ENCODE measurements at regions not wholly inside any gene's neighbourhood (a gene's known extent, or its start where the extent isn't known, plus 50 kb on each side); places are given as distances from the start of the nearest gene placed in this dataset.

DNA sequence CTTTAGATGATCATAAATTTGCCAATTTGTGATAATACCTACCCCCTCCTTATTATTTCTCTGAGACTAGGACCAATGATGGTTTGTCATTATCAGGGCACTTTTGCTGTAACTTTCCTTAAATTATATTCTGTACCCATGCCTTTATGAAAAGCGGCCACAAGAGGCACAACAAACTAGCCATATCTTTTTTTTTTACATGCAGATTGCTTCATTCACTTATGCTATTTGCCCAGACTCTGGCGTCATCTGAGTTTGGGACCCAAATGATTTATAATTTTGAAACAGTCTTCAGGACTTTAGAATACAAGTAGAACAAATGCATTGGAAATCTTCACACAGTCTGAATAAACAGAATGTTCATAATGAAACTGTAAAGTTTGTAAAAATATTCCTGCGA, 408.1 kb downstream of the MAT2B start:
- H3K27me3 Mint-ChIP-seq (ENCODE audit: insufficient read depth, unreplicated experiment), result no peaks in the 10 kb centered on the region
- no peak for DNase-seq (ENCODE audit: unreplicated experiment)
- no peaks in the 10 kb centered on the region for H3K36me3 Mint-ChIP-seq (ENCODE audit: insufficient read depth, unreplicated experiment)
- H3K27ac Mint-ChIP-seq (ENCODE audit: low read depth, unreplicated experiment), result no peak overlapping the region
- no peak overlapping the region for H3K4me3 Mint-ChIP-seq (ENCODE audit: unreplicated experiment)
- BruUV-seq (replicated peaks), result no TSS peak
- no peaks in the 10 kb centered on the region for H3K9me3 Mint-ChIP-seq (ENCODE audit: unreplicated experiment)
- CTCF ChIA-PET, result interaction anchor here (0.6 to 0.7 kb wide), 5 partner anchors 15 to 483 kb away, joined by 3 read pairs; no protein-coding TSS in a partner anchor
- H3K4me1 Mint-ChIP-seq (ENCODE audit: insufficient read depth, unreplicated experiment), result peaks cover 31% of the 10 kb centered on the region
- POLR2A ChIA-PET, result interaction anchor here (1.6 kb wide), 1 partner anchor 10 kb away, joined by 4 read pairs; no protein-coding TSS in a partner anchor
- intact Hi-C loops (cut with micrococcal nuclease), result no loop called here
- TF ChIP-seq, protein P1, sequence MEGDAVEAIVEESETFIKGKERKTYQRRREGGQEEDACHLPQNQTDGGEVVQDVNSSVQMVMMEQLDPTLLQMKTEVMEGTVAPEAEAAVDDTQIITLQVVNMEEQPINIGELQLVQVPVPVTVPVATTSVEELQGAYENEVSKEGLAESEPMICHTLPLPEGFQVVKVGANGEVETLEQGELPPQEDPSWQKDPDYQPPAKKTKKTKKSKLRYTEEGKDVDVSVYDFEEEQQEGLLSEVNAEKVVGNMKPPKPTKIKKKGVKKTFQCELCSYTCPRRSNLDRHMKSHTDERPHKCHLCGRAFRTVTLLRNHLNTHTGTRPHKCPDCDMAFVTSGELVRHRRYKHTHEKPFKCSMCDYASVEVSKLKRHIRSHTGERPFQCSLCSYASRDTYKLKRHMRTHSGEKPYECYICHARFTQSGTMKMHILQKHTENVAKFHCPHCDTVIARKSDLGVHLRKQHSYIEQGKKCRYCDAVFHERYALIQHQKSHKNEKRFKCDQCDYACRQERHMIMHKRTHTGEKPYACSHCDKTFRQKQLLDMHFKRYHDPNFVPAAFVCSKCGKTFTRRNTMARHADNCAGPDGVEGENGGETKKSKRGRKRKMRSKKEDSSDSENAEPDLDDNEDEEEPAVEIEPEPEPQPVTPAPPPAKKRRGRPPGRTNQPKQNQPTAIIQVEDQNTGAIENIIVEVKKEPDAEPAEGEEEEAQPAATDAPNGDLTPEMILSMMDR (IDR thresholded peaks at IDR 0.05; ENCODE audit: unreplicated experiment), result no peak

DNA sequence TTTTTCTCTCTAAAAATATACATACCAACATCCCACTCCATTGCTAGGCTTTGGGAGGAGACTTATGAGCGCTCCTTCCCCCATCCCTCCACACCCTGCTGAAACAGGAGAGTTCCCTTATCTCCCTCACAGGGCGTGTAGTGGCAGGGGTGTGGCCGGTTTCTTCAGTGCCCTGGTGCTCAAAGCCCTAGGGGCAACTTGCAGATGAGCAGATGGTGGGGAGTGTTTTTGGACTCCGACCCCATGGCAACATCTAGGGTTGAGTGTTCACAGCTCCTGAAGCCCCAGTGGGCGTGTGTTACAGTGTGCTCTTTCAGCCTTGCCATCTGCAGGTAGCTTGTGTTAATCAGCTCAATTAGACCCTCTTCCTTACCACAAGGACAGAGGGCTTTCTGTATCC, 409.5 kb downstream of the MAT2B start:
- Mint-ChIP-seq H3K4me3 (ENCODE audit: unreplicated experiment) (no peak overlapping the region), H3K9me3 (ENCODE audit: unreplicated experiment) (peaks cover 8% of the 10 kb centered on the region), H3K4me1 (ENCODE audit: insufficient read depth, unreplicated experiment) (peaks cover 32% of the 10 kb centered on the region), H3K27ac (ENCODE audit: low read depth, unreplicated experiment) (no peak overlapping the region), H3K27me3 (ENCODE audit: insufficient read depth, unreplicated experiment) (no peaks in the 10 kb centered on the region), H3K36me3 (ENCODE audit: insufficient read depth, unreplicated experiment) (no peaks in the 10 kb centered on the region)
- DNase-seq (ENCODE audit: unreplicated experiment), result no peak
- ChIA-PET CTCF (interaction anchor here (0.6 kb wide), 1 partner anchor 17 kb away, joined by 3 read pairs; no protein-coding TSS in a partner anchor), POLR2A (no interaction called here)
- no TSS peak for BruUV-seq (replicated peaks)
- TF ChIP-seq, protein P1 (IDR thresholded peaks at IDR 0.05; ENCODE audit: unreplicated experiment), result no peak
- intact Hi-C loops (cut with micrococcal nuclease), result no loop called here

DNA sequence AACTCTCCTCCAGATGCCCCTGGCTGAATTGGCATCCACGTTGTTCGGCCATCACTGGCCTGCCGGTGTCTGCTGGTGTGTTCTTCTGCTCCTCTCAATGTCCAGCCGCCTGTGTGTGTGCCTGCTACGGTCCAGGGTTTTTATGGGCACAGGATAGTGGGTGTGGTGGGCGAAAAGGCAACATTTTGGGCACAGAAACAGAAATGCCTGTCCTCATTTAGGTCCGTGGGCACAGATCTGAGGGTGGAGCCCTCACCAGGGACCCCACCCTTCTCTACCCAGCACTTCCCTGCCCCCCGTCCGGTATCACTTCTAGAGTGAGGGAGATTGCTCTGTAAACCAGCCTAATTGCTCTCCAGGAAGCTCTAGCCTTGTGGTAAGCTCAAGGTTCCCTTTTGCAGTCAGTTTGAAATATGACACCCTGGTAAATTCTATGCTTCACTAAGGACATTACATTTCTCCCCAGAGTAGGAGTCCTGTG, 410.1 kb downstream of the MAT2B start:
- Mint-ChIP-seq H3K27ac (ENCODE audit: low read depth, unreplicated experiment) (peak overlapping the region; percentile 65), H3K4me1 (ENCODE audit: insufficient read depth, unreplicated experiment) (peaks cover 32% of the 10 kb centered on the region), H3K4me3 (ENCODE audit: unreplicated experiment) (no peak overlapping the region), H3K9me3 (ENCODE audit: unreplicated experiment) (peaks cover 8% of the 10 kb centered on the region), H3K27me3 (ENCODE audit: insufficient read depth, unreplicated experiment) (no peaks in the 10 kb centered on the region), H3K36me3 (ENCODE audit: insufficient read depth, unreplicated experiment) (no peaks in the 10 kb centered on the region)
- POLR2A ChIA-PET, result no interaction called here
- CTCF ChIA-PET, result interaction anchor here (0.6 kb wide), 1 partner anchor 17 kb away, joined by 3 read pairs; no protein-coding TSS in a partner anchor
- TF ChIP-seq, protein P1 (IDR thresholded peaks at IDR 0.05; ENCODE audit: unreplicated experiment), result no peak
- intact Hi-C loops (cut with micrococcal nuclease), result no loop called here
- peak; percentile 34 for DNase-seq (ENCODE audit: unreplicated experiment)
- no TSS peak for BruUV-seq (replicated peaks)

- Mint-ChIP-seq H3K9me3 (ENCODE audit: unreplicated experiment) (peaks cover 8% of the 10 kb centered on the region), H3K4me3 (ENCODE audit: unreplicated experiment) (no peak overlapping the region), H3K27ac (ENCODE audit: low read depth, unreplicated experiment) (peak overlapping the region; percentile 65), H3K27me3 (ENCODE audit: insufficient read depth, unreplicated experiment) (no peaks in the 10 kb centered on the region), H3K4me1 (ENCODE audit: insufficient read depth, unreplicated experiment) (peaks cover 32% of the 10 kb centered on the region), H3K36me3 (ENCODE audit: insufficient read depth, unreplicated experiment) (no peaks in the 10 kb centered on the region)
- ChIA-PET CTCF (no interaction called here), POLR2A (no interaction called here)
- intact Hi-C loops (cut with micrococcal nuclease), result no loop called here
- TF ChIP-seq, protein P1 (IDR thresholded peaks at IDR 0.05; ENCODE audit: unreplicated experiment), result no peak
- BruUV-seq (replicated peaks), result no TSS peak
- no peak for DNase-seq (ENCODE audit: unreplicated experiment)
These were observed 411.0 kb downstream of the MAT2B start for GRCh38 chr5:163916376-163916775.

Measured in MCF 10A (cell line).